ENCODE measurements at regions not wholly inside any gene's neighbourhood (a gene's known extent, or its start where the extent isn't known, plus 50 kb on each side); places are given as distances from the start of the nearest gene placed in this dataset.

GRCh38 chr5:39588179-39588578, 163.4 kb upstream of the DAB2 start:
- TF ChIP-seq, protein P1, sequence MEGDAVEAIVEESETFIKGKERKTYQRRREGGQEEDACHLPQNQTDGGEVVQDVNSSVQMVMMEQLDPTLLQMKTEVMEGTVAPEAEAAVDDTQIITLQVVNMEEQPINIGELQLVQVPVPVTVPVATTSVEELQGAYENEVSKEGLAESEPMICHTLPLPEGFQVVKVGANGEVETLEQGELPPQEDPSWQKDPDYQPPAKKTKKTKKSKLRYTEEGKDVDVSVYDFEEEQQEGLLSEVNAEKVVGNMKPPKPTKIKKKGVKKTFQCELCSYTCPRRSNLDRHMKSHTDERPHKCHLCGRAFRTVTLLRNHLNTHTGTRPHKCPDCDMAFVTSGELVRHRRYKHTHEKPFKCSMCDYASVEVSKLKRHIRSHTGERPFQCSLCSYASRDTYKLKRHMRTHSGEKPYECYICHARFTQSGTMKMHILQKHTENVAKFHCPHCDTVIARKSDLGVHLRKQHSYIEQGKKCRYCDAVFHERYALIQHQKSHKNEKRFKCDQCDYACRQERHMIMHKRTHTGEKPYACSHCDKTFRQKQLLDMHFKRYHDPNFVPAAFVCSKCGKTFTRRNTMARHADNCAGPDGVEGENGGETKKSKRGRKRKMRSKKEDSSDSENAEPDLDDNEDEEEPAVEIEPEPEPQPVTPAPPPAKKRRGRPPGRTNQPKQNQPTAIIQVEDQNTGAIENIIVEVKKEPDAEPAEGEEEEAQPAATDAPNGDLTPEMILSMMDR (IDR thresholded peaks at IDR 0.05): no peak
- TF ChIP-seq POLR2A (IDR thresholded peaks at IDR 0.05): no peak

Measured in heart left ventricle (tissue), 13 donors.